HepG2 (cell line): ENCODE measurements at regions not wholly inside any gene's neighbourhood (a gene's known extent, or its start where the extent isn't known, plus 50 kb on each side); places are given as distances from the start of the nearest gene placed in this dataset.

ENCODE experiments used
- ATAC-seq: fragments of 200-7000 bp; cut with Tn5 transposase; 3 replicates; pipeline ENCODE4 v1.9.1; 2020; ENCODE audit warnings: mild to moderate bottlenecking, moderate library complexity
- BruUV-seq: library from RNA; stranded (reverse); fragments of 400-500 nt; replicated peaks from 2 replicates; lab custom pipeline; 2021; lab: Mats Ljungman, UMichigan
- CTCF ChIA-PET: fragments of 300-600 bp; formaldehyde crosslinking; extraction: SDS; loops from one replicate; lab custom pipeline; 2021; ENCODE audit warnings: low total read pairs, inconsistent platforms, low intra/inter-chr PET ratio; lab: Yijun Ruan, JAX
- POLR2A ChIA-PET: fragments of 350-600 bp; sonication (Branson Sonifier 250); formaldehyde crosslinking; loops from one replicate; lab custom pipeline; 2020; ENCODE audit warnings: antibody characterized with exemption, inconsistent platforms; lab: Yijun Ruan, JAX
- DNase-seq: peaks from one replicate; pipeline ENCODE4 v3.0.0-alpha.2; 2015; ENCODE audit warnings: low spot score
- FAIRE-seq: peaks from 3 replicates; lab custom pipeline; 2011; peaks lifted over from hg19 to GRCh38; lab: Jason Lieb, UNC
- H2AFZ ChIP-seq: one replicate; pipeline ENCODE4 v1.6.1; 2011; ENCODE audit warnings: low read length, inconsistent platforms
- H3K27ac ChIP-seq: fragments of 300-600 bp; 3 replicates; pipeline ENCODE4 v1.8.0; 2011; ENCODE audit warnings: mixed run types, mild to moderate bottlenecking, mixed read lengths, low read length, inconsistent platforms; ENCODE audit not compliant: insufficient read depth; ENCODE audit errors: extremely low read length
- H3K27me3 ChIP-seq, 2 experiments: fragments of 200-600 bp in 1 of 2; 2 replicates in 1 of 2; 3 replicates in 1 of 2; pipeline versions ENCODE4 v1.6.0 to v1.8.0; 2011; ENCODE audit warnings: low read length in 2 of 2, mild to moderate bottlenecking in 2 of 2, moderate library complexity in 2 of 2, inconsistent platforms in 1 of 2; ENCODE audit not compliant: insufficient read depth in 2 of 2, control insufficient read depth in 1 of 2
- H3K36me3 ChIP-seq, 2 experiments: fragments of 200-600 bp in 1 of 2; replicated peaks in 1 of 2; 2 replicates in 1 of 2; 3 replicates in 1 of 2; pipeline versions ENCODE4 v1.5.1 to v1.8.0; 2011; ENCODE audit warnings: low read length in 2 of 2, inconsistent platforms in 1 of 2; ENCODE audit not compliant: insufficient read depth in 2 of 2, control insufficient read depth in 1 of 2
- H3K4me1 ChIP-seq: 2 replicates; pipeline ENCODE4 v1.5.1; 2012; ENCODE audit warnings: low read length, inconsistent platforms; ENCODE audit not compliant: insufficient read depth
- H3K4me2 ChIP-seq: 2 replicates; pipeline ENCODE4 v1.6.0; 2011; ENCODE audit warnings: low read depth, low read length, inconsistent platforms
- H3K4me3 ChIP-seq, 3 experiments: fragments of 200-600 bp in 1 of 3; sonication (generic), shearing (Covaris generic) in 1 of 3; replicated peaks in 1 of 3; 2 replicates each; pipeline ENCODE4 v1.5.1; 2011 to 2016; ENCODE audit warnings: low read length in 3 of 3, inconsistent platforms in 2 of 3, low read depth in 2 of 3, mild to moderate bottlenecking in 2 of 3, control low read depth in 1 of 3, mixed read lengths in 1 of 3; ENCODE audit not compliant: insufficient read depth in 1 of 3
- H3K79me2 ChIP-seq: one replicate; pipeline ENCODE4 v1.6.1; 2011; ENCODE audit warnings: low read length, inconsistent platforms; ENCODE audit not compliant: insufficient read depth
- H3K9ac ChIP-seq: 2 replicates; pipeline ENCODE4 v1.6.0; 2011; ENCODE audit warnings: mild to moderate bottlenecking, low read depth, low read length, inconsistent platforms; ENCODE audit not compliant: insufficient read depth
- H3K9me3 ChIP-seq: 2 replicates; pipeline ENCODE4 v1.5.1; 2012; ENCODE audit warnings: mild to moderate bottlenecking, low read length
- H4K20me1 ChIP-seq: 2 replicates; pipeline ENCODE4 v1.6.0; 2011; ENCODE audit warnings: inconsistent platforms, mild to moderate bottlenecking, low read length, moderate library complexity; ENCODE audit not compliant: insufficient read depth
- CREB1 ChIP-seq, 2 experiments: fragments of 450-650 bp in 1 of 2; IDR thresholded peaks; 2 replicates each; pipeline ENCODE4 v1.6.1; 2016 to 2017; ENCODE audit warnings: control low read depth in 1 of 2, mild to moderate bottlenecking in 1 of 2, missing compliant biosample characterization in 1 of 2, missing genetic modification characterization in 1 of 2
- EP300 ChIP-seq, 3 experiments: sonication (generic) in 1 of 3; formaldehyde crosslinking in 1 of 3; IDR thresholded peaks; 2 replicates each; pipeline versions ENCODE4 v1.5.1 to v1.6.1; 2011 to 2020; ENCODE audit warnings: low read depth in 2 of 3, low read length in 2 of 3, borderline replicate concordance in 1 of 3, improper control_type of control experiment in 1 of 3, mild to moderate bottlenecking in 1 of 3, missing genetic modification reagents in 1 of 3, moderate library complexity in 1 of 3
- FIP1L1 ChIP-seq: fragments of 200-400 bp; formaldehyde crosslinking; IDR thresholded peaks from 2 replicates; pipeline ENCODE4 v1.6.1; 2018; ENCODE audit warnings: low read depth, mild to moderate bottlenecking, low read length, moderate library complexity, borderline replicate concordance; ENCODE audit not compliant: insufficient read depth
- FOXK1 ChIP-seq: sonication (generic); formaldehyde crosslinking; IDR thresholded peaks from 2 replicates; pipeline ENCODE4 v1.4.0; 2020; ENCODE audit warnings: low read depth, missing genetic modification reagents, borderline replicate concordance
- GABPA ChIP-seq, 2 experiments: IDR thresholded peaks; 2 replicates each; pipeline ENCODE4 v1.6.1; 2011 to 2016; ENCODE audit warnings: low read depth in 2 of 2, low read length in 1 of 2, missing biosample characterization in 1 of 2, missing genetic modification characterization in 1 of 2
- RARG ChIP-seq: sonication (generic); formaldehyde crosslinking; IDR thresholded peaks from 2 replicates; pipeline ENCODE4 v1.4.0; 2020; ENCODE audit warnings: low read depth, mild to moderate bottlenecking, missing genetic modification reagents
- SMYD3 ChIP-seq: sonication (generic); formaldehyde crosslinking; IDR thresholded peaks from 2 replicates; pipeline ENCODE4 v1.8.1; 2023; ENCODE audit warnings: mild to moderate bottlenecking, missing genetic modification reagents
- SNAI1 ChIP-seq: sonication (generic); formaldehyde crosslinking; IDR thresholded peaks from 2 replicates; pipeline ENCODE4 v1.5.0; 2020; ENCODE audit warnings: mild to moderate bottlenecking, missing genetic modification reagents, borderline replicate concordance
- SRY ChIP-seq: sonication (generic); formaldehyde crosslinking; IDR thresholded peaks from 2 replicates; pipeline ENCODE4 v1.8.0; 2022; ENCODE audit warnings: mild to moderate bottlenecking, missing genetic modification reagents
- TRIM22 ChIP-seq: fragments of 450-650 bp; IDR thresholded peaks from 2 replicates; pipeline ENCODE4 v1.6.1; 2017
- ZBTB38 ChIP-seq: sonication (generic); formaldehyde crosslinking; IDR thresholded peaks from 2 replicates; pipeline ENCODE4 v1.5.1; 2020; ENCODE audit warnings: mild to moderate bottlenecking, missing genetic modification reagents
- ZBTB39 ChIP-seq: sonication (generic); formaldehyde crosslinking; IDR thresholded peaks from 2 replicates; pipeline ENCODE4 v1.5.0; 2020; ENCODE audit warnings: missing genetic modification reagents
- ZNF12 ChIP-seq: sonication (generic); formaldehyde crosslinking; IDR thresholded peaks from 2 replicates; pipeline ENCODE4 v1.5.0; 2020; ENCODE audit warnings: missing genetic modification reagents
- ZNF121 ChIP-seq: sonication (generic); formaldehyde crosslinking; IDR thresholded peaks from 2 replicates; pipeline ENCODE4 v1.5.0; 2020; ENCODE audit warnings: mild to moderate bottlenecking, missing genetic modification reagents
- ZNF331 ChIP-seq: sonication (generic); formaldehyde crosslinking; IDR thresholded peaks from 2 replicates; pipeline ENCODE4 v1.4.0; 2020; ENCODE audit warnings: missing genetic modification reagents
- ZNF547 ChIP-seq: sonication (generic); formaldehyde crosslinking; IDR thresholded peaks from 2 replicates; pipeline ENCODE4 v1.5.1; 2020; ENCODE audit warnings: mild to moderate bottlenecking, missing genetic modification reagents
- ZNF577 ChIP-seq: sonication (generic); formaldehyde crosslinking; IDR thresholded peaks from 2 replicates; pipeline ENCODE4 v1.4.0; 2020; ENCODE audit warnings: mild to moderate bottlenecking, low read depth, missing genetic modification reagents, borderline replicate concordance
- WGBS: methylation state at CpG from one replicate; pipeline ENCODE4 v1.1.6; 2017; ENCODE audit warnings: low lambda C conversion rate; 5-methylcytosine and 5-hydroxymethylcytosine counted together
- in situ Hi-C: cut with HindIII; loops from 2 replicates; pipeline ENCODE4 v1.10.0; 2017; ENCODE audit warnings: low pct_unique_long_range_greater_than_20kb; ENCODE audit not compliant: extremely low pct_ligation_motif_present
- intact Hi-C: fragments of 100-400 bp; cut with micrococcal nuclease; formaldehyde crosslinking; loops from one replicate; pipeline ENCODE4 v1.10.0; 2022; ENCODE audit not compliant: unreplicated experiment

GRCh38 chr7:92930404-92930803, 94.0 kb upstream of the CDK6 start (continued):
- no peak for TF ChIP-seq SNAI1
- no peak for TF ChIP-seq ZNF577 (CRISPR knock-in tag)
- TF ChIP-seq FIP1L1, result no peak

GRCh38 chr7:92926697-92927044, 90.3 kb upstream of the CDK6 start:
- POLR2A ChIA-PET, result interaction anchor here (0.8 to 1.0 kb wide), 2 partner anchors 9 to 90 kb away, joined by 4 to 5 read pairs; partner anchors contain the start of gene CDK6
- Histone ChIP-seq H3K79me2 (no peaks in the 10 kb centered on the region), H3K4me2 (peak overlapping the region; percentile 55), H3K27me3 (no peaks in the 10 kb centered on the region), H3K4me3 (peak overlapping the region in 1 of 3 experiments; percentile 15; a peak in 1 of 6 replicates), H3K9ac (no peak overlapping the region), H3K36me3 (no peaks in the 10 kb centered on the region), H4K20me1 (no peaks in the 10 kb centered on the region), H2AFZ (no peak overlapping the region), H3K9me3 (no peaks in the 10 kb centered on the region), H3K4me1 (peaks cover 16% of the 10 kb centered on the region), H3K27ac (no peak overlapping the region)
- WGBS, result 73% methylated on average over 5 of the region's 8 CpGs
- intact Hi-C loops, result no loop called here
- BruUV-seq, result no TSS peak
- no peak for DNase-seq
- in situ Hi-C loops, result no loop called here
- no peak for FAIRE-seq
- ATAC-seq, result peak; percentile 67
- CTCF ChIA-PET, result no interaction called here
- TF ChIP-seq ZNF12 (CRISPR knock-in tag) (no peak), RARG (CRISPR knock-in tag) (no peak), EP300 (IDR thresholded peaks at IDR 0.05; ENCODE audit: low read depth in 2 of 2, low read length in 2 of 2) (no peak), EP300 (CRISPR knock-in tag; IDR thresholded peaks at IDR 0.05; ENCODE audit: borderline replicate concordance) (no peak), ZNF547 (CRISPR knock-in tag) (no peak), SMYD3 (CRISPR knock-in tag) (no peak), FOXK1 (CRISPR knock-in tag) (0 out of 2 replicates have a peak, but pooled peaks have one; percentile 0), GABPA (IDR thresholded peaks at IDR 0.05; ENCODE audit: low read depth, low read length) (no peak), GABPA (CRISPR knock-in tag; IDR thresholded peaks at IDR 0.05; ENCODE audit: low read depth) (no peak), ZNF121 (CRISPR knock-in tag) (no peak), ZBTB38 (CRISPR knock-in tag) (no peak), ZNF331 (CRISPR knock-in tag) (no peak), CREB1 (IDR thresholded peaks at IDR 0.05) (no peak), CREB1 (CRISPR knock-in tag; IDR thresholded peaks at IDR 0.05) (peak; percentile 6; the same call in 1 of the 2 replicates), TRIM22 (no peak), ZBTB39 (CRISPR knock-in tag) (no peak), SRY (CRISPR knock-in tag) (0 out of 2 replicates have a peak, but pooled peaks have one; percentile 36)
